Esophagus squamous epithelium (tissue), 5 donors: ENCODE measurements at regions not wholly inside any gene's neighbourhood (a gene's known extent, or its start where the extent isn't known, plus 50 kb on each side); places are given as distances from the start of the nearest gene placed in this dataset.

Experiments used
- DNase-seq: peaks from one replicate; lab custom pipeline; 2025; lab: John Stamatoyannopoulos, UW
- H3K27ac ChIP-seq, 4 donors: fragments of 200-600 bp; sonication (generic); one replicate each; pipeline ENCODE4 v1.5.1; 2016 to 2019; ENCODE audit warnings: mild to moderate bottlenecking in 1 of 4
- H3K27me3 ChIP-seq, 4 donors: fragments of 200-600 bp; sonication (generic); 1 replicate in 3 of 4; 2 replicates in 1 of 4; pipeline versions ENCODE4 v1.5.1 to v1.6.0; 2017 to 2021; ENCODE audit warnings: antibody characterized with exemption in 1 of 4
- H3K36me3 ChIP-seq, 3 donors: fragments of 200-600 bp; sonication (generic); one replicate each; pipeline ENCODE4 v1.5.1; 2016 to 2019
- H3K4me1 ChIP-seq, 3 donors: fragments of 200-600 bp; sonication (generic); one replicate each; pipeline ENCODE4 v1.5.1; 2017 to 2019
- H3K4me3 ChIP-seq, 4 donors: fragments of 200-600 bp; sonication (generic); 1 replicate in 3 of 4; 2 replicates in 1 of 4; pipeline ENCODE4 v1.5.1; 2016 to 2019; ENCODE audit warnings: mild to moderate bottlenecking in 2 of 4, moderate library complexity in 1 of 4
- H3K9me3 ChIP-seq, 3 donors: fragments of 200-600 bp; sonication (generic); one replicate each; pipeline ENCODE4 v1.5.1; 2016 to 2019
- CTCF ChIP-seq, 6 experiments: fragments of 450-650 bp in 4 of 6; fragments of 200-600 bp in 2 of 6; sonication (generic) in 2 of 6; IDR thresholded peaks; one replicate each; pipeline ENCODE4 v1.5.1; 2016 to 2019; ENCODE audit warnings: antibody characterized with exemption in 6 of 6, mild to moderate bottlenecking in 4 of 6, moderate library complexity in 4 of 6
- POLR2A ChIP-seq, 4 donors: fragments of 450-650 bp; IDR thresholded peaks; one replicate each; pipeline ENCODE4 v1.6.1; 2017; ENCODE audit warnings: antibody characterized with exemption in 4 of 4, mild to moderate bottlenecking in 4 of 4, moderate library complexity in 3 of 4
- WGBS, 2 donors: methylation state at CpG; one replicate each; pipeline ENCODE4 v1.1.5; 2018; 5-methylcytosine and 5-hydroxymethylcytosine counted together
- intact Hi-C: fragments of 100-400 bp; cut with DNase I; formaldehyde crosslinking; loops from one replicate; pipeline ENCODE4 v1.15.0; 2022
- donor health status: DM: yes; HTN: yes; CAD: no.

GRCh38 chr5:40277161-40277906, 402.4 kb upstream of the PTGER4 start:
- H3K27me3 ChIP-seq: no peaks in the 10 kb centered on the region
- TF ChIP-seq CTCF (IDR thresholded peaks at IDR 0.05): no peak
- TF ChIP-seq POLR2A (IDR thresholded peaks at IDR 0.05): no peak
- no peak for DNase-seq
- no peak overlapping the region for H3K4me3 ChIP-seq
- H3K4me1 ChIP-seq: peaks cover 0 to 8% (median 0%) of the 10 kb centered on the region in 3 donors
- 68 to 80% methylated on average over 4 of the region's 4 CpGs for WGBS, 2 donors
- H3K27ac ChIP-seq: no peak overlapping the region
- no peaks in the 10 kb centered on the region for H3K9me3 ChIP-seq
- no peaks in the 10 kb centered on the region for H3K36me3 ChIP-seq
- intact Hi-C loops: no loop called here

- Histone ChIP-seq H3K27ac (no peak overlapping the region), H3K27me3 (no peaks in the 10 kb centered on the region), H3K9me3 (no peaks in the 10 kb centered on the region), H3K4me1 (peaks cover 0 to 15% (median 0%) of the 10 kb centered on the region in 3 donors), H3K36me3 (no peaks in the 10 kb centered on the region), H3K4me3 (no peak overlapping the region)
- no peak for TF ChIP-seq POLR2A (IDR thresholded peaks at IDR 0.05)
- no peak for TF ChIP-seq CTCF (IDR thresholded peaks at IDR 0.05)
- 76 to 79% methylated on average over 5 of the region's 5 CpGs for WGBS, 2 donors
- intact Hi-C loops: no loop called here
- no peak for DNase-seq
Observed at GRCh38 chr5:40276426-40277102, 403.2 kb upstream of the PTGER4 start.

- TF ChIP-seq POLR2A (IDR thresholded peaks at IDR 0.05) (no peak), CTCF (IDR thresholded peaks at IDR 0.05) (no peak)
- no peak for DNase-seq
- Histone ChIP-seq H3K4me3 (no peak overlapping the region), H3K27ac (no peak overlapping the region), H3K4me1 (peaks cover 0 to 32% (median 0%) of the 10 kb centered on the region in 3 donors), H3K9me3 (no peaks in the 10 kb centered on the region), H3K36me3 (no peaks in the 10 kb centered on the region), H3K27me3 (no peaks in the 10 kb centered on the region)
- intact Hi-C loops: no loop called here
- 40 to 50% methylated on average over 1 of the region's 1 CpG for WGBS, 2 donors
Observed at GRCh38 chr5:40274568-40274967, 405.1 kb upstream of the PTGER4 start.

GRCh38 chr5:40273936-40274335, 405.8 kb upstream of the PTGER4 start:
- DNase-seq: no peak
- H3K4me3 ChIP-seq: no peak overlapping the region
- WGBS, 2 donors: 85 to 96% methylated on average over 1 of the region's 1 CpG
- H3K36me3 ChIP-seq: no peaks in the 10 kb centered on the region
- intact Hi-C loops: no loop called here
- H3K27ac ChIP-seq: no peak overlapping the region
- no peaks in the 10 kb centered on the region for H3K9me3 ChIP-seq
- H3K4me1 ChIP-seq: peaks cover 0 to 32% (median 0%) of the 10 kb centered on the region in 3 donors
- no peak for TF ChIP-seq POLR2A (IDR thresholded peaks at IDR 0.05)
- TF ChIP-seq CTCF (IDR thresholded peaks at IDR 0.05): no peak
- no peaks in the 10 kb centered on the region for H3K27me3 ChIP-seq

GRCh38 chr5:40271476-40271875, 408.2 kb upstream of the PTGER4 start:
- no peak for TF ChIP-seq CTCF (IDR thresholded peaks at IDR 0.05)
- no peak for TF ChIP-seq POLR2A (IDR thresholded peaks at IDR 0.05)

More at GRCh38 chr5:40271476-40271875, 408.2 kb upstream of the PTGER4 start:
- Histone ChIP-seq H3K27ac (no peak overlapping the region), H3K4me1 (peaks cover 0 to 32% (median 0%) of the 10 kb centered on the region in 3 donors), H3K27me3 (no peaks in the 10 kb centered on the region), H3K36me3 (no peaks in the 10 kb centered on the region), H3K9me3 (no peaks in the 10 kb centered on the region), H3K4me3 (no peak overlapping the region)
- DNase-seq: no peak
- intact Hi-C loops: no loop called here
- 81 to 86% methylated on average over 2 of the region's 2 CpGs for WGBS, 2 donors
